ENCODE measurements at regions not wholly inside any gene's neighbourhood (a gene's known extent, or its start where the extent isn't known, plus 50 kb on each side); places are given as distances from the start of the nearest gene placed in this dataset.
"Not testable (repeated sequence)": the region's sequence is repeated elsewhere in the genome, so short reads cannot be mapped to it uniquely, and the experiment has no call there.

- not testable (repeated sequence) for TF ChIP-seq ZFP30 (CRISPR knock-in tag; IDR thresholded peaks at IDR 0.05); PATZ1 (CRISPR knock-in tag; IDR thresholded peaks at IDR 0.05; ENCODE audit: borderline replicate concordance); PPARA (CRISPR knock-in tag; IDR thresholded peaks at IDR 0.05; ENCODE audit: borderline replicate concordance); ZFP3 (CRISPR knock-in tag; IDR thresholded peaks at IDR 0.05); OSR1 (CRISPR knock-in tag; IDR thresholded peaks at IDR 0.05); GLIS3 (CRISPR knock-in tag; IDR thresholded peaks at IDR 0.05); ARNTL (CRISPR knock-in tag; IDR thresholded peaks at IDR 0.05; ENCODE audit: borderline replicate concordance, low read depth); TCF4 (CRISPR knock-in tag; IDR thresholded peaks at IDR 0.05; ENCODE audit: borderline replicate concordance)
- TF ChIP-seq, protein P1, sequence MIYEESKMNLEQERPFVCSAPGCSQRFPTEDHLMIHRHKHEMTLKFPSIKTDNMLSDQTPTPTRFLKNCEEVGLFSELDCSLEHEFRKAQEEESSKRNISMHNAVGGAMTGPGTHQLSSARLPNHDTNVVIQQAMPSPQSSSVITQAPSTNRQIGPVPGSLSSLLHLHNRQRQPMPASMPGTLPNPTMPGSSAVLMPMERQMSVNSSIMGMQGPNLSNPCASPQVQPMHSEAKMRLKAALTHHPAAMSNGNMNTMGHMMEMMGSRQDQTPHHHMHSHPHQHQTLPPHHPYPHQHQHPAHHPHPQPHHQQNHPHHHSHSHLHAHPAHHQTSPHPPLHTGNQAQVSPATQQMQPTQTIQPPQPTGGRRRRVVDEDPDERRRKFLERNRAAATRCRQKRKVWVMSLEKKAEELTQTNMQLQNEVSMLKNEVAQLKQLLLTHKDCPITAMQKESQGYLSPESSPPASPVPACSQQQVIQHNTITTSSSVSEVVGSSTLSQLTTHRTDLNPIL (CRISPR knock-in tag; IDR thresholded peaks at IDR 0.05; ENCODE audit: low read depth), result not testable (repeated sequence)
Measured at GRCh38 chr16:88167798-88168556, 214.8 kb upstream of the ZNF469 start.
